ENCODE measurements at regions not wholly inside any gene's neighbourhood (a gene's known extent, or its start where the extent isn't known, plus 50 kb on each side); places are given as distances from the start of the nearest gene placed in this dataset.

- no peak for DNase-seq (ENCODE audit: low read depth in 1 of 2, low spot score in 1 of 2)
- H3K27me3 ChIP-seq (ENCODE audit: insufficient read depth, poor library complexity, severe bottlenecking): no peaks in the 10 kb centered on the region
- no peak overlapping the region for H3K4me3 ChIP-seq (replicated peaks; ENCODE audit: insufficient read depth, low read length)
- TF ChIP-seq SPI1 (IDR thresholded peaks at IDR 0.05; ENCODE audit: borderline replicate concordance, low read depth) (no peak), POLR2AphosphoS5 (IDR thresholded peaks at IDR 0.05; ENCODE audit: low read depth) (no peak), GABPA (IDR thresholded peaks at IDR 0.05; ENCODE audit: low read depth) (no peak), CTCF (IDR thresholded peaks at IDR 0.05; ENCODE audit: insufficient read depth, low read length) (no peak)
- TF ChIP-seq, protein P1, sequence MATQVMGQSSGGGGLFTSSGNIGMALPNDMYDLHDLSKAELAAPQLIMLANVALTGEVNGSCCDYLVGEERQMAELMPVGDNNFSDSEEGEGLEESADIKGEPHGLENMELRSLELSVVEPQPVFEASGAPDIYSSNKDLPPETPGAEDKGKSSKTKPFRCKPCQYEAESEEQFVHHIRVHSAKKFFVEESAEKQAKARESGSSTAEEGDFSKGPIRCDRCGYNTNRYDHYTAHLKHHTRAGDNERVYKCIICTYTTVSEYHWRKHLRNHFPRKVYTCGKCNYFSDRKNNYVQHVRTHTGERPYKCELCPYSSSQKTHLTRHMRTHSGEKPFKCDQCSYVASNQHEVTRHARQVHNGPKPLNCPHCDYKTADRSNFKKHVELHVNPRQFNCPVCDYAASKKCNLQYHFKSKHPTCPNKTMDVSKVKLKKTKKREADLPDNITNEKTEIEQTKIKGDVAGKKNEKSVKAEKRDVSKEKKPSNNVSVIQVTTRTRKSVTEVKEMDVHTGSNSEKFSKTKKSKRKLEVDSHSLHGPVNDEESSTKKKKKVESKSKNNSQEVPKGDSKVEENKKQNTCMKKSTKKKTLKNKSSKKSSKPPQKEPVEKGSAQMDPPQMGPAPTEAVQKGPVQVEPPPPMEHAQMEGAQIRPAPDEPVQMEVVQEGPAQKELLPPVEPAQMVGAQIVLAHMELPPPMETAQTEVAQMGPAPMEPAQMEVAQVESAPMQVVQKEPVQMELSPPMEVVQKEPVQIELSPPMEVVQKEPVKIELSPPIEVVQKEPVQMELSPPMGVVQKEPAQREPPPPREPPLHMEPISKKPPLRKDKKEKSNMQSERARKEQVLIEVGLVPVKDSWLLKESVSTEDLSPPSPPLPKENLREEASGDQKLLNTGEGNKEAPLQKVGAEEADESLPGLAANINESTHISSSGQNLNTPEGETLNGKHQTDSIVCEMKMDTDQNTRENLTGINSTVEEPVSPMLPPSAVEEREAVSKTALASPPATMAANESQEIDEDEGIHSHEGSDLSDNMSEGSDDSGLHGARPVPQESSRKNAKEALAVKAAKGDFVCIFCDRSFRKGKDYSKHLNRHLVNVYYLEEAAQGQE (IDR thresholded peaks at IDR 0.05; ENCODE audit: insufficient replicate concordance, low read depth): no peak
- H3K27ac ChIP-seq (replicated peaks): no peak overlapping the region
Observed at GRCh38 chr3:124563376-124563775, 166.9 kb upstream of the UMPS start.

- TF ChIP-seq CTCF (IDR thresholded peaks at IDR 0.05; ENCODE audit: insufficient read depth, low read length): peak; percentile 77
- TF ChIP-seq SPI1 (IDR thresholded peaks at IDR 0.05; ENCODE audit: borderline replicate concordance, low read depth): no peak
- peak; percentile 10 to 49 for DNase-seq (ENCODE audit: low read depth in 1 of 2, low spot score in 1 of 2)
- H3K27me3 ChIP-seq (ENCODE audit: insufficient read depth, poor library complexity, severe bottlenecking): no peaks in the 10 kb centered on the region
- no peak overlapping the region for H3K4me3 ChIP-seq (replicated peaks; ENCODE audit: insufficient read depth, low read length)
- no peak overlapping the region for H3K27ac ChIP-seq (replicated peaks)
Observed at GRCh38 chr3:124565013-124565412, 165.2 kb upstream of the UMPS start.

GRCh38 chr3:124565551-124565950, 164.7 kb upstream of the UMPS start:
- no peak for DNase-seq (ENCODE audit: low read depth in 1 of 2, low spot score in 1 of 2)
- TF ChIP-seq GABPA (IDR thresholded peaks at IDR 0.05; ENCODE audit: low read depth) (no peak), CTCF (IDR thresholded peaks at IDR 0.05; ENCODE audit: insufficient read depth, low read length) (no peak), POLR2AphosphoS5 (IDR thresholded peaks at IDR 0.05; ENCODE audit: low read depth) (no peak), SPI1 (IDR thresholded peaks at IDR 0.05; ENCODE audit: borderline replicate concordance, low read depth) (no peak)
- TF ChIP-seq, protein P1 (IDR thresholded peaks at IDR 0.05; ENCODE audit: insufficient replicate concordance, low read depth): no peak

GRCh38 chr3:124566701-124567100, 163.6 kb upstream of the UMPS start:
- no peak for DNase-seq (ENCODE audit: low read depth in 1 of 2, low spot score in 1 of 2)
- no peaks in the 10 kb centered on the region for H3K27me3 ChIP-seq (ENCODE audit: insufficient read depth, poor library complexity, severe bottlenecking)
- TF ChIP-seq CTCF (IDR thresholded peaks at IDR 0.05; ENCODE audit: insufficient read depth, low read length): no peak
- TF ChIP-seq SPI1 (IDR thresholded peaks at IDR 0.05; ENCODE audit: borderline replicate concordance, low read depth): no peak
- TF ChIP-seq, protein P1 (IDR thresholded peaks at IDR 0.05; ENCODE audit: insufficient replicate concordance, low read depth): no peak
- TF ChIP-seq GABPA (IDR thresholded peaks at IDR 0.05; ENCODE audit: low read depth): no peak
- no peak for TF ChIP-seq POLR2AphosphoS5 (IDR thresholded peaks at IDR 0.05; ENCODE audit: low read depth)
- H3K4me3 ChIP-seq (replicated peaks; ENCODE audit: insufficient read depth, low read length): no peak overlapping the region
- no peak overlapping the region for H3K27ac ChIP-seq (replicated peaks)

More at GRCh38 chr3:124565551-124565950, 164.7 kb upstream of the UMPS start:
- H3K27ac ChIP-seq (replicated peaks): no peak overlapping the region
- no peaks in the 10 kb centered on the region for H3K27me3 ChIP-seq (ENCODE audit: insufficient read depth, poor library complexity, severe bottlenecking)
- H3K4me3 ChIP-seq (replicated peaks; ENCODE audit: insufficient read depth, low read length): no peak overlapping the region
